GM12891 (cell line): ENCODE measurements at regions not wholly inside any gene's neighbourhood (a gene's known extent, or its start where the extent isn't known, plus 50 kb on each side); places are given as distances from the start of the nearest gene placed in this dataset.

Source experiments
- POLR2A ChIP-seq: IDR thresholded peaks from 2 replicates; pipeline ENCODE4 v1.6.1; 2011; ENCODE audit warnings: low read depth, low read length, control low read depth
- POLR2AphosphoS5 ChIP-seq: IDR thresholded peaks from 2 replicates; pipeline ENCODE4 v1.6.1; 2011; ENCODE audit warnings: low read depth, low read length, control low read depth
- SPI1 ChIP-seq: IDR thresholded peaks from 2 replicates; pipeline ENCODE4 v1.6.1; 2011; ENCODE audit warnings: low read depth, low read length, control low read depth
- TAF1 ChIP-seq: IDR thresholded peaks from 2 replicates; pipeline ENCODE4 v1.6.1; 2011; ENCODE audit warnings: low read depth, low read length, control low read depth

- TF ChIP-seq POLR2AphosphoS5 (no peak), POLR2A (no peak), TAF1 (no peak), SPI1 (no peak)
Measured at GRCh38 chr6:167669870-167670802, 156.6 kb upstream of the AFDN start.
